ENCODE measurements at regions not wholly inside any gene's neighbourhood (a gene's known extent, or its start where the extent isn't known, plus 50 kb on each side); places are given as distances from the start of the nearest gene placed in this dataset.

- H2AFZ ChIP-seq (ENCODE audit: low read depth, low read length) = no peak overlapping the region
- no peaks in the 10 kb centered on the region for H3K4me1 ChIP-seq (replicated peaks in 1 of 2; ENCODE audit: control insufficient read depth in 2 of 2, insufficient read depth in 2 of 2, low read length in 2 of 2)
- H3K27ac ChIP-seq (ENCODE audit: extremely low read depth, low read depth, low read length) = no peak overlapping the region
- H3K79me2 ChIP-seq (ENCODE audit: control insufficient read depth, insufficient read depth, low read length) = no peaks in the 10 kb centered on the region
- ChIA-PET CTCF (ENCODE audit: low intra/inter-chr PET ratio) (no interaction called here), POLR2A (no interaction called here)
- H3K4me2 ChIP-seq (ENCODE audit: insufficient read depth, low read length) = no peak overlapping the region
- BruUV-seq (replicated peaks) = no TSS peak
- no peaks in the 10 kb centered on the region for H3K36me3 ChIP-seq (ENCODE audit: control insufficient read depth, insufficient read depth, low read length)
- ATAC-seq (no peak), FAIRE-seq (no peak), DNase-seq (ENCODE audit: extremely low read depth in 1 of 4, low spot score in 3 of 4) (no peak)
- in situ Hi-C loops (cut with MboI) (no loop called here), intact Hi-C loops (cut with micrococcal nuclease) (no loop called here)
- no peaks in the 10 kb centered on the region for H4K20me1 ChIP-seq (replicated peaks; ENCODE audit: control insufficient read depth, insufficient read depth, low read length)
- no peaks in the 10 kb centered on the region for H3K9me3 ChIP-seq (replicated peaks; ENCODE audit: control insufficient read depth, insufficient read depth, low read depth, low read length)
- H3K4me3 ChIP-seq = no peak overlapping the region
- no peaks in the 10 kb centered on the region for H3K27me3 ChIP-seq (ENCODE audit: control insufficient read depth in 2 of 2, insufficient read depth in 2 of 2, low read length in 2 of 2)
- no peaks in the 10 kb centered on the region for H3K9me1 ChIP-seq (ENCODE audit: control insufficient read depth, insufficient read depth, low read length)
- TF ChIP-seq SPI1 (IDR thresholded peaks at IDR 0.05; ENCODE audit: borderline replicate concordance, low read depth, low read length) (no peak), ZNF507 (tag; conservative IDR thresholded peaks at IDR 0.05) (peak; percentile 93)
- H3K9ac ChIP-seq (ENCODE audit: insufficient read depth in 1 of 2, low read depth in 2 of 2, low read length in 2 of 2) = no peak overlapping the region
These were observed 203.2 kb upstream of the F9 start for GRCh38 chrX:139327355-139327754.

GRCh38 chrX:139324756-139325155, 205.8 kb upstream of the F9 start:
- Histone ChIP-seq H3K36me3 (ENCODE audit: control insufficient read depth, insufficient read depth, low read length) (no peaks in the 10 kb centered on the region), H3K9me1 (ENCODE audit: control insufficient read depth, insufficient read depth, low read length) (no peaks in the 10 kb centered on the region), H3K27ac (ENCODE audit: extremely low read depth, low read depth, low read length) (no peak overlapping the region), H2AFZ (ENCODE audit: low read depth, low read length) (no peak overlapping the region), H3K9me3 (replicated peaks; ENCODE audit: control insufficient read depth, insufficient read depth, low read depth, low read length) (no peaks in the 10 kb centered on the region), H4K20me1 (replicated peaks; ENCODE audit: control insufficient read depth, insufficient read depth, low read length) (no peaks in the 10 kb centered on the region), H3K27me3 (ENCODE audit: control insufficient read depth in 2 of 2, insufficient read depth in 2 of 2, low read length in 2 of 2) (no peaks in the 10 kb centered on the region; a peak in 1 of 5 replicates), H3K9ac (ENCODE audit: insufficient read depth in 1 of 2, low read depth in 2 of 2, low read length in 2 of 2) (no peak overlapping the region), H3K4me3 (no peak overlapping the region), H3K4me1 (replicated peaks in 1 of 2; ENCODE audit: control insufficient read depth in 2 of 2, insufficient read depth in 2 of 2, low read length in 2 of 2) (no peaks in the 10 kb centered on the region), H3K4me2 (ENCODE audit: insufficient read depth, low read length) (no peak overlapping the region), H3K79me2 (ENCODE audit: control insufficient read depth, insufficient read depth, low read length) (no peaks in the 10 kb centered on the region)
- no peak for DNase-seq (ENCODE audit: extremely low read depth in 1 of 4, low spot score in 3 of 4)
- in situ Hi-C loops (cut with MboI) = no loop called here
- ChIA-PET CTCF (ENCODE audit: low intra/inter-chr PET ratio) (no interaction called here), POLR2A (no interaction called here)
- no peak for FAIRE-seq
- BruUV-seq (replicated peaks) = no TSS peak
- intact Hi-C loops (cut with micrococcal nuclease) = no loop called here
- WGBS (ENCODE audit: insufficient coverage, low coverage, missing lambda C conversion rate) = 0% methylated on average over 2 of the region's 2 CpGs
- no peak for ATAC-seq
- TF ChIP-seq E2F8 (IDR thresholded peaks at IDR 0.05; ENCODE audit: low read depth, partially characterized antibody) (no peak), FOXP1 (CRISPR knock-in tag; IDR thresholded peaks at IDR 0.05) (no peak), HDAC1 (IDR thresholded peaks at IDR 0.05) (no peak), PTBP1 (IDR thresholded peaks at IDR 0.05; ENCODE audit: low read depth, low read length) (no peak), KDM5B (IDR thresholded peaks at IDR 0.05; ENCODE audit: insufficient replicate concordance, low read depth, low read length) (no peak), SIX5 (IDR thresholded peaks at IDR 0.05; ENCODE audit: borderline replicate concordance in 1 of 2, insufficient read depth in 1 of 2, low read depth in 1 of 2, low read length in 2 of 2) (no peak), TCFL5 (CRISPR knock-in tag; conservative IDR thresholded peaks at IDR 0.05) (no peak), HDAC3 (IDR thresholded peaks at IDR 0.05; ENCODE audit: borderline replicate concordance, partially characterized antibody) (no peak), RBM22 (IDR thresholded peaks at IDR 0.05; ENCODE audit: low read depth, low read length, poor library complexity, severe bottlenecking) (no peak), ETV5 (CRISPR knock-in tag; IDR thresholded peaks at IDR 0.05; ENCODE audit: low read depth) (no peak), ZC3H4 (CRISPR knock-in tag; IDR thresholded peaks at IDR 0.05; ENCODE audit: borderline replicate concordance) (no peak)
- TF ChIP-seq, protein P1, sequence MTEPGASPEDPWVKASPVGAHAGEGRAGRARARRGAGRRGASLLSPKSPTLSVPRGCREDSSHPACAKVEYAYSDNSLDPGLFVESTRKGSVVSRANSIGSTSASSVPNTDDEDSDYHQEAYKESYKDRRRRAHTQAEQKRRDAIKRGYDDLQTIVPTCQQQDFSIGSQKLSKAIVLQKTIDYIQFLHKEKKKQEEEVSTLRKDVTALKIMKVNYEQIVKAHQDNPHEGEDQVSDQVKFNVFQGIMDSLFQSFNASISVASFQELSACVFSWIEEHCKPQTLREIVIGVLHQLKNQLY (CRISPR knock-in tag; conservative IDR thresholded peaks at IDR 0.05) = no peak
